ENCODE measurements at regions not wholly inside any gene's neighbourhood (a gene's known extent, or its start where the extent isn't known, plus 50 kb on each side); places are given as distances from the start of the nearest gene placed in this dataset.
"Not testable (repeated sequence)": the region's sequence is repeated elsewhere in the genome, so short reads cannot be mapped to it uniquely, and the experiment has no call there.

DNA sequence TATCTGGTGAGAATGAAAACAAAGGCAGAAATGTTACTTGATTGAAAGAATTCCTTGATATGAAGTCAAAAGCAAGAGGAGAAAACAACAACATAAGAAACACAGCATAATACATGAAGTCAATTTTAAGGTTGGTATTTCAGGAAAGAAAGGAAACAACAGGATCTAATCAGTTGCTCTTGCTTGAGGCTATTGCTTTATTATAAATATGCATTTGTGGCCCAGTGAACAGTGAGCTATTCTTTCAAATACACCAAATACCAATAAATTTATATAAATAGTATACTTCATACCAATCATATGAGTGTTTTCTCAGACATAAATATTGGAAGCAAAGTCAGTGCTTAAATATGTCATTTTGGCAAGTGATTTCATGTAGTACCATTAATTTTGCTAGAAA is 806.6 kb downstream of the NXPH1 start:
- DNase-seq, result no peak

DNA sequence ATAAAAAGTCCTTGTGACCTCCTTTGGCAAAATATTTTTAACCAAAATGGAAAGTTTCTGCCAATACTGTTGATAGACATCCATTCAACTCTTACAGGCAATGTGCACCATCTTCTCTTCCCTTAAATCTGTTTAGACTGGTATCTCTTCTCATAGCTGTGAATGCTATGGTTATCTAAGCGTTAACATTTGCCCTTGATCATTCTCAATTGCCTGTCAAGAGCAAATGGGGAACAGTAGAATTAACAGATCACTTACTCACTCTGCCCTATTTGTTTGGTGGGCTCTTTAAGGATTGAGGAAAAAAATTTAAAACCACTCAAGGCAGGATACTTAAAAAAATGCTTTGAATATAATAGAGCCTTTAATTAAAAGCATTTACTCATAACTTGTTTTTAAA is 808.4 kb downstream of the NXPH1 start:
- DNase-seq, result no peak

DNA sequence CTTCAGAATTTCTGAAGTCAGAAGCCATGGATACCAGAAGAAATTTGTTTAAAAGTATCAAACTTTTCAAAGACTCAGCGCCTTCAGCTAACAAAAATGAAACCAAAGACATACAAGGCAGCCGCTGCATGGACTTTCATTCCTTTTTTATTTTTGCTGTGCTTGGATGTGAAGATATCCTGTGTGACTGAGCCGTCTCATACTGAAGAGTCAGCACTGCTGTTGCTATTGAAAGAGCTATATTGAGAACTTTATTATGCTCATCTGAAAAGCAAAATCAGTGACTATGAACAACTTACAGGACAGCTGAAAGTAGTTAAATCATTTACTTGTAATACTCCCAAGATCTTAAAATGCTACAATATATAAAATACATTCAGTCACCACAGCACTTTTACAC is 809.2 kb downstream of the NXPH1 start:
- DNase-seq, result no peak

DNA sequence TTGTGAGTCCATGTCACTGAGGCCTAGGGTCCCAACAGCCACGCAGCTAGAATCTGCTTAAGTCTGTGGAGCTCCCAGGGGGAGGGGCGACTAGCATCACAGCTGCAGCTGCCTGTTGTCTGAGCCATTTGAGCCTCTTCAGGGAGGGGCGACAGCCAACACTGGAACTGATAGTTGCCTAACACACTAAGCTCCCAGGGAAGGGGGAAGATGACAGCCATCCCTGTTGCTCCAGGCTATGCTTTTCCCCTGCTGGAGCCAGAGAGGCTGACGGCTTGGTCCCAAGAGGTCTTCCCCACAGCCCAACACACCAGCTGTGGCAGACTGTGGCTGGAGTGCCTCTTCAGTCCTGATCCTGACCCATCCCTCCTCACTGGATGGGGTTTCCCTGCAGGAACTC is 817.5 kb downstream of the NXPH1 start:
- DNase-seq, result no peak

DNA sequence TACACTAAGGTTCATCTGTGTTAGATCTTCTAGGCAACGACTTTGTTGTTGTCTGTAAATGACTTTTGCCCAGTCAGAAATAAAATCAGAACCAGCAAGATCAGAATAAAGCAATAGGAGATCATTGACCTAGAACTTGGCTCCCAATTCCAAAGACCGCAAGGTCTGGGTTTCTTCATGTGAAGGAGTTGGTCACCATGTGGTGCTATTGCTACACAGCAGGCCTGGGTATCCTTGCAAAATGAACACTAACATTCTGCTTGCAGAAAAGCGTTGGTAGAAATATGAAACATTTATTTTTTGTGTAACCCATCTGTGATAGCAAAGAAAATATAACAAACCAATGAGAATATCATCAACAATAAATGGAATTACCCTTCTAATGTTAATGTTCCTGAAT is 831.0 kb downstream of the NXPH1 start:
- DNase-seq, result no peak

DNA sequence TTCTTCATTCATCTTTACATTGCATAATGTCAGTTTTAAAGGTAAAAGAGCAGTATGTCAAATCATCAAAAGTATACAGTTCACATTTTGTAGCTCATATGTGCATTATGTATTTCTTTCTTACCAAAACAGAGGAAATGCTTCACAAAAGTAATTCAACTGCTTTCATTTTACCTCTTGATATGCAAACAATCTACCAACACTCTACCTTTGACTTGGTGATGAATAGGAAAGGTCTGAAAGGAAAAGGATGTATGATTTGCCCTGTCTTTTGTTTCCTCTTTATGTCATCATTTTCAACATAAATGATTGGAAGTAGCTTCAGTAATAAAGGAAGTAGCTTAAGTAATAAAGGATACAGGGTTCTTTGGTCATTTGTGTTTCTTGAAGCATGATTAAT is 846.7 kb downstream of the NXPH1 start:
- DNase-seq, result no peak

DNA sequence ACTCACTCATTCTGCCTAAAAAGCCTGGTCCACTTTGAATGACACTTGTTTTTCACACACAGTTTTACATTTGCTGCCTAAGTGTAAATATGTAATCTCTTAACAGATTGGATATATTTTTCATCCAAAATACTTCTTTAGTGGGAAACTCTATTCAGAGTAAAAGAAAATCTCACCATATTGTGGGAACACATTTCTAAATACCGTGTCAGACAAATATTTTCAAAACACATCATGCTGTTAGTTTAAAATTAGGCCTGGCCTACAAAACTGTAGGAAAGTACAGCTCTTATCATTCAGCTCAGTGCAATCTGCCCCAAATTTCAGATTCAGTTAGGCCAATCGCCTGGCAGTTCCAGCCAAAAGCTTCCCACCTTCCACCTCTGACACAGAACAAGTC is 849.8 kb downstream of the NXPH1 start:
- DNase-seq, result no peak

DNA sequence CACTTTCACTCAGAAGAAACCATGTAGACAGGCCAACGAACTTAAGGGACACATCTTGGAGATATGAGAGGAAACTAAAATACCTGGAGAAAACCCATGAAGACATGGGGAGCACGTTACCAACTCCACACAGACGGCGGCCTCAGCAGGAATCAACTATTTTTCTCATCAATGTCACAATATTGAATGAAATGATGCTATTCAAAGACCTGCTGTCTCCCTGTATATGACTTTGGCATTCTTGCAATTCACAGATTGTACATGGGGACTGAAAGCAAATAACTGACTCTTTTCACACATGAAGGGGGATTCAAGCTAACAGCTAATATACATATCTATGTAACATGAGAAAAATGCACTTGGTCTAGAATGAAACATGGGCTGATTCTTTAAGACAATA is 869.0 kb downstream of the NXPH1 start:
- no peak for DNase-seq

DNA sequence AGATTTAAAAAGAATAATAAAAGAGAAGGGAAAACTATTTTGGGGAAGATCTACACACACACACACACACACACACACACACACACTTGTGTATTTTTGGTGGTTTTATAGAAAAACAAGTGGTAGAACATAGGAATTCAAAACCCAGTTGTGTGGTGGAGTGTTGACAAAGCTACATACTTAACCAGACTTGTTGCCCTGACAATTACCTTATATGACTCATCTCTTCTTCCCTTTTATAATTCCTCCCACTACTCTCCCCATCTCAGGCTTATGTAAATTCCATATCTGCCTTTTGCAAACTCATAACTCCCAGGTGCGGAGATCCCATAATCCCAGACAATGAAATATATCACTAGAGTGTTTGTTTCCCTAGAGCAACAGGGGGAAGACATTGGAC is 873.7 kb downstream of the NXPH1 start:
- DNase-seq, result peak; percentile 22

DNA sequence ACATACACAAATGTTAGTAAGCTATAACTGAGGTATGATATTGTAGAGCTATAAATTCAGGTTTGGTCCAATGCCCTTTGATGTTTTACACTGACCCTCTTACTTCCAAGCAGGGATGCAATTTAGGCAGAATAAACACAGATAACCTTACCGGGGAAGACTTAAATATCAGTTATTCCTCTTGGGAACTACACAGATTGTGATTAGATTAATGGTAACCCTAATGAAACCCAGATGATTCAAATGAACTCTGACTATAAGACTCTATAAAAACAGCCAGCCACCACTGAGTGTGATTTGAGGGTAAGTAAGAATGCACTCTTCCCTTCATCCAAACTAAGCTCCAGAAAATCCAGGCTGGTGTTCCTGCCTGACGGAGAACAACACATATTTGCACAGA is 891.1 kb downstream of the NXPH1 start:
- no peak for DNase-seq

DNA sequence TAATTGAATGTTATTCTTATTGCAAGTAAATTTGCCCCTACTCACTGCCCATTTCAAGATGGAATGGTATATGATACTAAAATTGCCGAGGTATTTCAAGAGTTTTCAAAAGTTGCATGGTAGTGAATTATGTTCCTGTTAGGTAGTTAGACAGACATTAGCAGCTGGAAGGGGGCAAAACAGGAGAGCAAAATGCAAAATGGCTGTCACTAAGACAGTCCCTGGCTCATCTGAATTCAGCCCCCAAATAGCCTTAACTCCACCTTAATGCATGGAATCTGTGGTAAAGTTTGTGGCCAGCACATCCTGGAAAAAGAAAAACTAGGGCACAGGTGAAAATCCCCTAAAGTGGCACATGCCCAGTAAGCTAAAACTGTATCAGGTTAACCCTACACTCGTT is 894.9 kb downstream of the NXPH1 start:
- no peak for DNase-seq

DNA sequence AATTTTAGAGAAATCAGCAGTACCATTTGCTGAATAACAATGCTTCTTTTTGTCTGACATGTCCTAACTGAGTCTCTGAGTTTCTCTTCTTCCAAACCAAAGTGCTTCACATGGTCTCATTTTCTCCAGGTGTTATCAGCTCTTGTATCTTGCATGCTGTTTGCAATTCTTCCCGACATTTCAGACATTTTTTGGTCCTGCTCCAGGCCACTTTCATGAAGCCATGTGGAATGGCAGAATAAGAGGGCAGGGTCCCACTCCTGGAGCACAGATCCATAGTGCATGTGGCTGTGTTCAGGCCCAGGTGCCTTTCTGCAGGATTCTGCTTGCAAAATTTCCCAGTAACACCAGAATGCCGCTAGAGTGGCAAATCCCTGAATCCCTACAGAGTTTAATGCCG is 916.2 kb downstream of the NXPH1 start:
- DNase-seq, result no peak

DNA sequence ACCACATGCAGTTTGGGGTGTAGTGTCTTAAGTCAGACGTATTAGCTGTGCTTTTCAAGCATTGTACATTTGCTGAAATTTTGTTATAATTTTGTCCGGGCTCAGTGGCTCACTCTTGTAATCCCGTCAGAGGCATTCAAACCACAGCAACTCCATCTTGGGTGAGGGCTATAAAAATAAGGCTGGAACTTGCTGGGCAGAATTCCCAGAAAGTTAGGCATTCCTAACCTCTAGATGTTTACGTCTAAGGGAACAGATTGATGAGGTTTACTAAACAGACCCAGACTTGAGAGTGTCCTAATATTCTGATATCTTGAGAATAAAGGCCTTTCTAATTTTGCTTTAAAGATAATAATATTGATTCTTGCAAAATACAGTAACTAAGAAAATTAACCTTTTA is 957.8 kb downstream of the NXPH1 start:
- no peak for DNase-seq

DNA sequence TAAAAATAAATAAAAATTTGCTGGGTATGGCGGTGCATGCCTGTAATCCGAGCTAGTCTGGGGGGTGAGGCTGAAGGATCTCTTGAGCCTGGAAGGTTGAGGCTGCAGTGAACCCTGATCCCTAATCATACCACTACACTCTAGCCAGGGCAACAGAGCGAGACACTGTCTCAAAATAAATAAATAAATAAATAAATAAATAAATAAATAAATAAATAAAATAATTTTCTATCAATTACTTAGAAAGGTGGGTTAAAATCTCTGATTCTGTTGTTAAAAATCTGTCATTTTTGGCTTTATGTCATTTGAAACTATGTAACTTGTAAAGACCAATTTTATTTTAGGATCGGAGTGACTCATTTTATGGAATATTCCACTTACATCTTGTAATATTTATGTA is 958.6 kb downstream of the NXPH1 start:
- DNase-seq, result no peak

DNA sequence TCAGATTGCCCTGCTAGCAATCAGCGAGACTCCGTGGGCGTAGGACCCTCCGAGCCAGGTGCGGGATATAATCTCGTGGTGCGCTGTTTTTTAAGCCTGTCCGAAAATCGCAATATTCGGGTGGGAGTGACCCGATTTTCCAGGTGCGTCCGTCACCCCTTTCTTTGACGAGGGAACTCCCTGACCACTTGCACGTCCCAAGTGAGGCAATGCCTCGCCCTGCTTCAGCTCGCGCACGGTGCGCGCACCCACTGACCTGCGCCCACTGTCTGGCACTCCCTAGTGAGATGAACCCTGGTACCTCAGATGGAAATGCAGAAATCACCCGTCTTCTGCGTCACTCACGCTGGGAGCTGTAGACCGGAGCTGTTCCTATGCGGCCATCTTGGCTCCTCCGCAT is 971.0 kb downstream of the NXPH1 start:
- peak; percentile 28 for DNase-seq

DNA sequence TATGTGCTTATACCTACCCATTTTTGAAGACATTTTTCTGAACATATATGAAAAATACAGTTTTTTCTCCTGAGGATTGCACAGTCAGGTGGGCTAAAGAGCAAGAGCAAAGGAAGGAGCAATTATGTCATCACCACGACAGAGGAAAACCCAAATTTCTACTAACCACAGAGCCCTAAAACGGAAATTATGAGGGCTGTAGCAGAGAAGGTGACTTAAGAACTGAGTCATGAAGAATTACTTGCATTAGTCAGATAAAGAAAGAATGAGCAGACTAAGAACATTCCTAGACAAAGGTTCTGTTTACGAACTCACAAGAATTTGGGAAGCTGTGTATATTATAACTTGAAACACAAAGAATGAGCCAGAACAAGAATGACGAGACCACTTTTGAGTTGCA is 974.4 kb downstream of the NXPH1 start:
- no peak for DNase-seq

DNA sequence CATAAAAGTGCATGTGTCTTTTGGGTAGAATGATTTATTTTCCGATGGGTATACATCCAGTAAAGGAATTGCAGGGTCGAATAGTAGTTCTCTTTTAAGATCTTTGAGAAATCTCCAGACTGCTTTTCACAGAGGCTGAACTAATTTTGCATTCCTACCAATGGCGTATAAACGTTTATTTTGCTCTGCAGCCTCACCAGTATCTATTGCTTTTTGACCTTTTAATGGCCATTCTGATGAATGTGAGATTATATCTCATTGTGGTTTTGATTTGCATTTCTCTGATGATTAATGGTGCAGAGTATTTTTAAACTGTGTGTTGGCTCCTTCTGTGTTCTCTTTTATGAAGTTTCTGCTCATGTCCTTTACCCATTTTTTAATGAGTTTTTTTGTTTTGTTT is 1020.1 kb downstream of the NXPH1 start:
- no peak for DNase-seq

DNA sequence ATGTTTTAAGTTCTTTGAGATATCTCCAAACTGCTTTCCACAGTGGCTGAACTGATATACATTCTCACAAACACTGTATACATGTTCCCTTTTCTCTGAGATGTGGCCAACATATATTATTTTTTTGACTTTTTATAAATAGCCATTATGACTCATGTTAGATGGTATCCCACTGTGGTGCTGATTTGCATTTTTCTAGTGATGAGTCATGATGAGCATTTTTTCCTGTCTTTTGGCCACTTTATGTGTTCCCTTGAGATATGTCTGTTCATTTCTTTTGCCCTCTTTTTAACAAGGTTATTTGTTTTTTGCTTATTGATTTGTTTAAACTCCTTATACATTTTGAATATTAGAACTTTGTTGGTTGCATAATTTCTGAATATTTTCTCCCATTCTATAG is 1055.1 kb downstream of the NXPH1 start:
- no peak for DNase-seq

DNA sequence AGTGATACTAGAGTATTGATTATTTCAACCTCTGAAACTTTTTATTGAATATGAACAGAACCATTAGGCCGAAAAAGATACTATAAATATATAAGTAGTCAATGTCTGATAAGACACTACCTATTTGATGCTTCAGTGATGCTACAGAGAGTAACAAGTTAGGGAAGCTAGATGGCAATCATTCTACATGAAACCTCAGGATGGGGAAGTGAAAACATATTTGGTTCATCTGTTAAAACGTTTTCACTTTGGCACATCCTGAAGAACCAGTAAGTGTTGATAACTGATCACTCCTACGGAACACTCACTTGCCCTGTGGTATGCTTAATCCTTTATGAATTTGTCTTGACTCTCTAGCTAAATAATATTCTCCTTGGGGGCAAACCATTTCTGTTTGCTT is 1064.9 kb downstream of the NXPH1 start:
- DNase-seq, result no peak

DNA sequence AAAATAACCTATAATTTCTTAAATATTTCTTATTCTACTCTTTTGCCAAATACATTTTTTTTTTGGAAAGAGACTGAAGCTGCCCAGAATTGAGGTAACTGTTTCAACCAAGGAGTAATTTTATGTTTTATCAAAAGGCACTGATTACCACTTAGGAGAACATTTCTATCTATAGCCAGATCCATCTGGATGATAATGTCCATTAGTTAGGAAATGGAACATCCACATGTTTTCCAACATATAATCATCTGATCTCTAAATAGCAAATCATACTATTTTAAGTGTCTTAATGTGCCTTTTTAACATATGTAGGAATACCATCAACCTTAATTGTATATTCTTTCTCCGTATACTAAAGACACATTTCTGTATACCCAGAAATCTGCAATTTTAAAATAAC is 1068.9 kb downstream of the NXPH1 start:
- no peak for DNase-seq

DNA sequence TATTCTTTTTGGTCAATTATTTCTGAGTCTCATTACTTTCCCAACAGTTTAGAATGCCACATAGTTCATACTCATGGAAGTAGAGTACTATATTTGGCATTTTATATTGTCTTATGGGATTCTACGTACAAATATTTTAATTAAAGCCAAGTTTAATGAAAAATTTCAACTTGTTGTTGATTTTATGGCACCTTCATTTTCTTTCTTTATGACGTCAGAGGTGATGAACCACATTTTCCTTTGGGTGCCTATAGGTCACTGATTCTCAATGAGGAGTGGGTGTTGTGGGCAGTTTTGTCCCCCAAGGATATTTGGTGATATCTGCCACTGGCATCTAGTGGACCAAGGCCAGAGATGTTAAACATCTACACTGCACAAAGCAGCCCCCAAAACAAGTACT is 1071.3 kb downstream of the NXPH1 start:
- DNase-seq, result no peak

DNA sequence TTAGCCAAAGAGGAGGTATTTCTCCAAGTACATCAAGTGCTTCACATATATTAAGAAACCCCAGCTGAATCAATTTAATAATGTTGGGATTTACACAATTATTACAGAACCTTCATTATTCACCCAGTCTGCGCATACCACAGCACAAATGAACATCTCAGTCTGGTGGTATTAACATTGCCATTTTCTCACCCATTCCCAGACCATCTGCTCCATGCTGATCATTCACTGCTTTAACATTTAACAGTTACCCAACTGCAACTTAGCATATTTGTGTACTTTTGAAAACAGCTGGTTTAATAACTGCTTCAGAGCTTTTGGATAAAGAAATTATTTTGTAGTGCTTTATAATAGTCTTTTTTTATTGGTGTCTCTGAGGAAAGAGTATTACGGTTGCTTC is 1072.1 kb downstream of the NXPH1 start:
- no peak for DNase-seq

DNA sequence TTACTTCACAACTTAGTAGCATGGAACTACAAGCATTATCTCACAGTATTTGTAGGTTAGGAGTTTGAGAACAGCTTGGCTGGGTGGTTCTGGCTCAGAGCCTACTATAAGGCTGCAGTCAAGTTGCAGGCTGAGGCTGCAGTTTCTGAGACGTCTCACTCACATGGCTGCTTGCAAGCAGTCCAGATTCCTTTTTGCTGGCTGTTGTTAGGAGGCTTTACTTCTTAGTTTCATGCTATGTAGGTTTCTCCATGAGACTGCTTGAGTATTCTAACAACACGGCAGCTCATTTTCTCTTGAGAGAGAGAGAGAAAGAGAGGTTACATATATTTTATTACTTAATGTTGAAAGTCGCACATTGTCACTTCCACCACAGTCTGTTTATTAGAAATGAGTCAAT is 1073.9 kb downstream of the NXPH1 start:
- DNase-seq, result no peak

DNA sequence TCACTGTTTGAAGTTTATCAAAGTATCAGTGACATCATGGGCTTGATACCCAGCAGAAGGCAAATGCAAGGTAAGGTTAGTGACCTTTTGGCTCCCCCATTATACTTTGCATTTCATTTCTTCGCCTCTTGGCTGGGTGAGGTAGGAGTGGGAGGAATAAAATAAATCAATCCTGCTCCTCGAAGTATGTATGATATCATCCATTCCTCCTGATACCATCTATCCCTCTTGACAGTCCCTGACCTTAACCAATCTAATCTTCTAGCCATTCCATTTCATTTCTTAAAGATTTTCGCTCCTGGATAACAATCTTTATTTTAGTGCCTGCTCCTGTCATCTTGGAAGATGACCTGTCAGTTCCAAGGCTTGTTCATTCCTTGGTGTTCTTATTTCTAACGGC is 1083.3 kb downstream of the NXPH1 start:
- no peak for DNase-seq

DNA sequence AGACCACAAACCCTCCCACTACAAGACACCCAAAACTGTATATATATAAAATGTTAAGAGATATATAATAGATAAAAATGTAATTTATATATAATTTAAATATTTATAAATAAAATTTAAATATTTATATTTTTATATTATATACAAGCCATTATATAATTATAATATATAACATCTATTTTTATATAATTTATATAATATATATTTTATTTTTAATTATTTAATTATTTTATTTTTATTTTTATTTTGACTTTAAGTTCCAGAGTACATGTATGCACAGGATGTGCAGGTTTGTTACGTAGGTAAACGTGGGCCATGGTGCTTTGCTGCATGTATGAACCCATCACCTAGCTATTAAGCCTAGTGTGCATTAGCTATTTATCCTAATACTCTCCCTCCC is 1090.2 kb downstream of the NXPH1 start:
- no peak for DNase-seq

DNA sequence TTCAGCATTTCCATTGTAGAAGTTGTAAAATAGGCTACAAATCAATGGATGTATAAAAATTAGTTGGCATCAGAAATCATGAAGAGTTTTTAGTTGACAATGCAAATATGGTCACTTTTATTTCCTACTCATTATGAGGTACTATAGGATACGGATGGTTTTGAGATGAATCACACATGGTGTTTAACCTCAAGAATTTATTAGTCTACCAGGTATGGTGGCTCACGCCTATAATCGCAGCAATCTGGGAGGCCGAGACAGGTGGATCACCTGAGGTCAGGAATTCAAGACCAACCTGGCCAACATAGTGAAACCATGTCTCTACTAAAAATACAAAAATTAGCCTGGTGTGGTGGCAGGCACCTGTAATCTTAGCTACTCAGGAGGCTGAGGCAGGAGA is 1119.0 kb downstream of the NXPH1 start:
- not testable (repeated sequence) for DNase-seq

DNA sequence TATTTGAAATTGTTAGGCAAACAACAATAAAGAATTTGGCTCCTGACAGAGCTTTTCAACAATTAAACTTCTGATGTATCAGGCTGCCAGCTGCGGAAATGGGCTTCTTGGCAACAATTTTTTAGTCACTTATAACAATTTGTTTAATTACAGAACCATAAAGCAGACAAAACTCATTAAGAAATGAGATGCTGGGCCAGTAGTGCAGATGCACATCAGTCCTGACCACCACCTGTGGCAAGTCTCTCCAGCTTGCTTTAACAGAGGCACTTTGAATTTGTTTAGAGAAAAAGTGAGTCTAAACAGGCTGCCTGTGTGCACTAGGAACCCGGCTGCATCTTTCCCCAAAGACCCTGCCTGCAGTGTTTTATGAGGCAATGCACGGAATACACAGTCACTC is 1124.4 kb downstream of the NXPH1 start:
- DNase-seq, result no peak
